OCI-LY3 (cell line): ENCODE measurements at regions not wholly inside any gene's neighbourhood (a gene's known extent, or its start where the extent isn't known, plus 50 kb on each side); places are given as distances from the start of the nearest gene placed in this dataset.

Experiments used
- H2AFZ ChIP-seq: fragments of 200-600, 300-600 bp; shearing (Covaris generic); 2 replicates; pipeline ENCODE4 v1.6.0; 2014; ENCODE audit warnings: antibody characterized with exemption, low read depth, low read length
- H3K27ac ChIP-seq: fragments of 200-600, 300-600 bp; sonication (generic); 2 replicates; pipeline ENCODE4 v1.5.1; 2014; ENCODE audit warnings: mild to moderate bottlenecking, low read length, moderate library complexity, mixed read lengths
- H3K27me3 ChIP-seq: fragments of 200-600, 300-600 bp; sonication (generic); 2 replicates; pipeline ENCODE4 v1.6.1; 2014; ENCODE audit warnings: low read depth, low read length, mixed read lengths
- H3K36me3 ChIP-seq: fragments of 200-600, 300-600 bp; sonication (generic); replicated peaks from 2 replicates; pipeline ENCODE3; 2014; ENCODE audit warnings: low read depth, low read length, mixed read lengths
- H3K4me1 ChIP-seq: fragments of 300-600, 200-600 bp; sonication (generic); 2 replicates; pipeline ENCODE4 v1.6.1; 2014; ENCODE audit warnings: low read length, mixed read lengths
- H3K4me2 ChIP-seq: fragments of 200-600, 300-600 bp; sonication (generic); 2 replicates; pipeline ENCODE4 v1.6.1; 2014; ENCODE audit warnings: low read length, mixed read lengths
- H3K4me3 ChIP-seq: fragments of 300-600, 200-600 bp; sonication (generic); 2 replicates; pipeline ENCODE4 v1.5.1; 2014; ENCODE audit warnings: antibody characterized with exemption, mild to moderate bottlenecking, low read length, moderate library complexity
- H3K79me2 ChIP-seq: fragments of 300-600, 200-600 bp; shearing (Covaris generic); 2 replicates; pipeline ENCODE4 v1.6.1; 2014; ENCODE audit warnings: mild to moderate bottlenecking, low read length, mixed read lengths
- H3K9ac ChIP-seq: fragments of 300-600, 200-600 bp; shearing (Covaris generic); 2 replicates; pipeline ENCODE4 v1.6.0; 2014; ENCODE audit warnings: mild to moderate bottlenecking, low read length, moderate library complexity
- H3K9me3 ChIP-seq: fragments of 200-600, 300-600 bp; shearing (Covaris generic); 2 replicates; pipeline ENCODE4 v1.6.1; 2014; ENCODE audit warnings: low read length, mixed read lengths; ENCODE audit not compliant: insufficient read depth
- H4K20me1 ChIP-seq: fragments of 200-600, 300-600 bp; sonication (generic); 2 replicates; pipeline ENCODE4 v1.6.1; 2016; ENCODE audit warnings: low read length, mixed read lengths; ENCODE audit not compliant: insufficient read depth
- EZH2phosphoT487 ChIP-seq: fragments of 200-600 bp; shearing (Covaris generic); IDR thresholded peaks from 2 replicates; pipeline ENCODE4 v1.6.1; 2018; ENCODE audit warnings: antibody characterized with exemption, mixed run types, low read depth
- TF ChIP-seq, protein P1 (sequence below): fragments of 200-600, 300-600 bp; sonication (generic); IDR thresholded peaks from 2 replicates; pipeline ENCODE4 v1.5.1; 2014; ENCODE audit warnings: antibody characterized with exemption, low read length, low read depth

DNA sequence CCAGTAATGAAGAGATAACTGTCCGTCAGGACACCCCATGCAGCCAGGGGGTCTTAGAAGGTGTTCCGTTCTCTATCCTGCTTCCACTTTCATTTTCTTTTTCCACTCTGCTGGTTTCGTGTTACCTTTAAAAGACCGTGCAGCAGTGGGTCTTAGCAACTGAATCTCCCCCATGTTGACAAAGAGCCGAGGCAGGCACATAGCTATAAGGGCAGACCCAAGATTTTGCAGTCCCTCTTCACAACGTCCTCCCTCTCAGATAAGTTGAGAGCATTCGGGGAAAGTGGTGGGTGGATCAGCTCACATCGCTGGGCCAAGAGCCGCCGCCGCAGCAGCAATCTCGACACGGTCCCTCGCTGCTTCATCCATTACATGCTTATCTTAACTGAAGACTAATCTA, 355.5 kb downstream of the LMO4 start:
- H3K4me2 ChIP-seq: no peak overlapping the region
- no peak overlapping the region for H3K27ac ChIP-seq
- no peaks in the 10 kb centered on the region for H3K27me3 ChIP-seq
- H3K36me3 ChIP-seq: no peaks in the 10 kb centered on the region
- no peak overlapping the region for H3K9ac ChIP-seq
- H3K4me3 ChIP-seq: no peak overlapping the region
- no peaks in the 10 kb centered on the region for H4K20me1 ChIP-seq
- peaks cover 11% of the 10 kb centered on the region for H3K4me1 ChIP-seq
- TF ChIP-seq, protein P1, sequence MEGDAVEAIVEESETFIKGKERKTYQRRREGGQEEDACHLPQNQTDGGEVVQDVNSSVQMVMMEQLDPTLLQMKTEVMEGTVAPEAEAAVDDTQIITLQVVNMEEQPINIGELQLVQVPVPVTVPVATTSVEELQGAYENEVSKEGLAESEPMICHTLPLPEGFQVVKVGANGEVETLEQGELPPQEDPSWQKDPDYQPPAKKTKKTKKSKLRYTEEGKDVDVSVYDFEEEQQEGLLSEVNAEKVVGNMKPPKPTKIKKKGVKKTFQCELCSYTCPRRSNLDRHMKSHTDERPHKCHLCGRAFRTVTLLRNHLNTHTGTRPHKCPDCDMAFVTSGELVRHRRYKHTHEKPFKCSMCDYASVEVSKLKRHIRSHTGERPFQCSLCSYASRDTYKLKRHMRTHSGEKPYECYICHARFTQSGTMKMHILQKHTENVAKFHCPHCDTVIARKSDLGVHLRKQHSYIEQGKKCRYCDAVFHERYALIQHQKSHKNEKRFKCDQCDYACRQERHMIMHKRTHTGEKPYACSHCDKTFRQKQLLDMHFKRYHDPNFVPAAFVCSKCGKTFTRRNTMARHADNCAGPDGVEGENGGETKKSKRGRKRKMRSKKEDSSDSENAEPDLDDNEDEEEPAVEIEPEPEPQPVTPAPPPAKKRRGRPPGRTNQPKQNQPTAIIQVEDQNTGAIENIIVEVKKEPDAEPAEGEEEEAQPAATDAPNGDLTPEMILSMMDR: no peak
- TF ChIP-seq EZH2phosphoT487: no peak
- no peak overlapping the region for H2AFZ ChIP-seq
- no peaks in the 10 kb centered on the region for H3K79me2 ChIP-seq
- no peaks in the 10 kb centered on the region for H3K9me3 ChIP-seq

DNA sequence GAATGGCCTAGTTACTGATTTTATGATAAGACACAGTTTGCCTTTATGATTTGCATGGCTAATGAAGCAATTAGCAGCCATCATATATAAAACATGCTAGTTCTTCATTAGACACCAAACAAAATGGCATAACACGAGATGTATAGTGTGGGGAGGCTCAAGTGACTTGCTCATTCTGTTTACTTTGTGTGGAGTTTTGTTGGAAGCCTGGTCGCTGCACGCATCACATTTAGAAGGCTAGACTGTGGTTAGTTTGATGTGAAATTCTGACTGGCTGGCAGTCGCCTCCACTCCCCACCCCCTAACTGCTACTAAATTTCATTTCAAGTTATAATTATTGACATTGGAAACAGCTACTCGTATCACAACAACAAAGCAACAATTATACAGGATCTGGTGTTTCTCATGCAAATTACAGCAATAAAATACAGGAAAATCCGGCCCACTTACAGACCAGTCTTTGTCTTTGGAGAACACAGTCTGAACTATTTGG, 356.1 kb downstream of the LMO4 start:
- no peaks in the 10 kb centered on the region for H3K27me3 ChIP-seq
- H3K9ac ChIP-seq: no peak overlapping the region
- H3K4me1 ChIP-seq: peaks cover 11% of the 10 kb centered on the region
- TF ChIP-seq, protein P1: no peak
- TF ChIP-seq EZH2phosphoT487: no peak
- H3K9me3 ChIP-seq: no peaks in the 10 kb centered on the region
- H4K20me1 ChIP-seq: no peaks in the 10 kb centered on the region
- no peak overlapping the region for H3K27ac ChIP-seq
- H3K4me2 ChIP-seq: no peak overlapping the region
- H3K36me3 ChIP-seq: no peaks in the 10 kb centered on the region
- H3K4me3 ChIP-seq: no peak overlapping the region
- H2AFZ ChIP-seq: no peak overlapping the region
- no peaks in the 10 kb centered on the region for H3K79me2 ChIP-seq

DNA sequence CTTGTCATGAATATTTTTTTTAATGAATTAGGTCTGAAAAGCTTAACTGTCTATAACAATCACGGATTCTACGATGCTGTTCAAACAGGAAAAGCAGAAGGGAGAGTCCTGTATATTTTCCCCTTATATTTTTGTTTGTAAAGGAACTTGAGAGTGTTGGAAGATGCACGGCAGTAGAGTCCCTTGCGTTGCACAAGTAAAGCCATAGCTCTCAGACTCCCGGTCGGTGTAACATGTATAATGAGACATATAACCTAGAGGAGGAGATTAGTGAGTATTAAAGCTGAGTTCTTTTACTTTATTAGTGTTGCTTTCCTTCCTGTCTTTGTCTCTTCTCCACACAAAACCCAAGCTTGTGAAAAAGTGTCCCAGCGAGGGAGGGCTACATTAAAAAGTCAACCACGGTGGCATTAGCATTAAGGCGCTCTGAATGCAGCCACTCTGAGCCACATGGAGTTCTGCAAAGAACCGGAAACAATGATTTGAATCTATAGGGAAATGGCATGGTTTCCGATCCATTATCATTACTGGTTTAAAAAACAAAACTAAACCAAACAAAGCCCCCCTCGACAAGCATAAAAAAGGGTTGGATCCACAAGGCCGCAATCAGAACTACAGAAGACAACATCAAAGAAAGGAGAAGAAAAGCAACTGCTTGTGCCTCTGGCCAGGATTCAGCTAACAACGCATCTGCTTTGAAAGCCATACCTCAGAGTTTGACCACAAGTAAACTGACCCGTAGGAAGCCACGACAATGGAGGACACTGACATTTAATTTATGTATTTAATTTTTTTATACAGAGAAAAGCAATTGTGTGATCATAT, 356.8 kb downstream of the LMO4 start:
- no peak overlapping the region for H3K9ac ChIP-seq
- H3K27me3 ChIP-seq: no peaks in the 10 kb centered on the region
- H3K4me1 ChIP-seq: peaks cover 11% of the 10 kb centered on the region
- H3K79me2 ChIP-seq: no peaks in the 10 kb centered on the region
- no peak overlapping the region for H3K4me3 ChIP-seq
- no peak overlapping the region for H3K27ac ChIP-seq
- no peaks in the 10 kb centered on the region for H3K9me3 ChIP-seq
- H2AFZ ChIP-seq: no peak overlapping the region
- H3K4me2 ChIP-seq: no peak overlapping the region
- TF ChIP-seq EZH2phosphoT487: no peak
- TF ChIP-seq, protein P1: no peak
- H4K20me1 ChIP-seq: no peaks in the 10 kb centered on the region
- H3K36me3 ChIP-seq: no peaks in the 10 kb centered on the region

DNA sequence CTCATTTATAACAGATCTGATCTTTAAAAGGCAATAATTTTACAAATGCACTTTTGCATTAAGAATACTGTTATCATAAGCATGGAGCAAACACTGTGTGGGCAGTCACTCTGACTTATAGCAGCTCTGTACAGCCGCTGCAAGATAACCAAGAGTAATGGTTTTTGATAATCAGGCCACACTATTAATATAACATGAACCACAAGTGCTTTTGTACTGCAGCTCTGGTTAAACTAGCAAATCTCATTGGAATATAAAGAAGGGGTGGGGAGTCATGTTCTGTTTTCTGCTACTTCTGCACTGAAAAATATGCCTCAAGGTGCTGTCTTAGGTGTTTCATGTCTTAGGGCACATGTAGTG, 357.4 kb downstream of the LMO4 start:
- Histone ChIP-seq H3K9ac (no peak overlapping the region), H3K27me3 (no peaks in the 10 kb centered on the region), H3K4me3 (no peak overlapping the region), H3K4me1 (peaks cover 11% of the 10 kb centered on the region), H3K36me3 (no peaks in the 10 kb centered on the region), H4K20me1 (no peaks in the 10 kb centered on the region), H3K27ac (no peak overlapping the region), H2AFZ (no peak overlapping the region), H3K9me3 (no peaks in the 10 kb centered on the region), H3K4me2 (no peak overlapping the region), H3K79me2 (no peaks in the 10 kb centered on the region)
- TF ChIP-seq EZH2phosphoT487: no peak
- TF ChIP-seq, protein P1: no peak
